Kidney (tissue), 13 donors: ENCODE measurements at regions not wholly inside any gene's neighbourhood (a gene's known extent, or its start where the extent isn't known, plus 50 kb on each side); places are given as distances from the start of the nearest gene placed in this dataset.

Experiments
- DNase-seq, 5 donors: peaks; one replicate each; pipeline ENCODE4 v3.0.0-alpha.2; 2013 to 2020
- FAIRE-seq: peaks from 2 replicates; lab custom pipeline; 2012; peaks lifted over from hg19 to GRCh38; lab: Jason Lieb, UNC
- H3K27ac ChIP-seq, 2 donors: one replicate each; pipeline ENCODE4 v1.7.0; 2013; ENCODE audit warnings: low read depth in 2 of 2, low read length in 2 of 2, inconsistent platforms in 1 of 2
- H3K27me3 ChIP-seq: one replicate; pipeline ENCODE4 v1.7.1; 2013; ENCODE audit warnings: low read length, inconsistent platforms; ENCODE audit not compliant: control insufficient read depth, insufficient read depth
- H3K36me3 ChIP-seq, 3 donors: one replicate each; pipeline versions ENCODE4 v1.7.0 to v1.7.1; 2013; ENCODE audit warnings: low read length in 3 of 3, control low read depth in 1 of 3, inconsistent platforms in 1 of 3; ENCODE audit not compliant: insufficient read depth in 3 of 3, control insufficient read depth in 2 of 3
- H3K4me1 ChIP-seq, 3 donors: one replicate each; pipeline versions ENCODE4 v1.7.0 to v1.7.1; 2013; ENCODE audit warnings: low read length in 3 of 3, inconsistent platforms in 1 of 3, low read depth in 1 of 3; ENCODE audit not compliant: control insufficient read depth in 2 of 3, insufficient read depth in 2 of 3
- H3K4me3 ChIP-seq, 3 donors: one replicate each; pipeline versions ENCODE4 v1.7.0 to v1.8.1; 2013; ENCODE audit warnings: low read length in 3 of 3, control low read depth in 1 of 3, inconsistent platforms in 1 of 3
- H3K9ac ChIP-seq, 3 donors: one replicate each; pipeline versions ENCODE4 v1.7.0 to v1.7.1; 2013; ENCODE audit warnings: low read length in 3 of 3, control low read depth in 1 of 3, inconsistent platforms in 1 of 3
- H3K9me3 ChIP-seq, 3 donors: one replicate each; pipeline versions ENCODE4 v1.7.0 to v1.7.1; 2013; ENCODE audit warnings: low read length in 3 of 3, control low read depth in 1 of 3, inconsistent platforms in 1 of 3; ENCODE audit not compliant: control insufficient read depth in 2 of 3, insufficient read depth in 1 of 3
- intact Hi-C: fragments of 100-400 bp; cut with DNase I; formaldehyde crosslinking; loops from one replicate; pipeline ENCODE4 v1.11.1; 2022
- TF ChIP-seq, protein P1 (sequence below): IDR thresholded peaks from 3 replicates; pipeline ENCODE4 v1.5.1; 2012; ENCODE audit warnings: mild to moderate bottlenecking, moderate library complexity, borderline replicate concordance; ENCODE audit not compliant: insufficient read depth; ENCODE audit errors: extremely low read depth
- donor health status: control.
- donor health status: control.
- donor health status: control.
- donor health status: control.
- donor health status: control.
- donor health status: DM: yes; HTN: yes; CAD: no.
- donor health status: Normal renal cell carcinoma (clear cell type).

DNA sequence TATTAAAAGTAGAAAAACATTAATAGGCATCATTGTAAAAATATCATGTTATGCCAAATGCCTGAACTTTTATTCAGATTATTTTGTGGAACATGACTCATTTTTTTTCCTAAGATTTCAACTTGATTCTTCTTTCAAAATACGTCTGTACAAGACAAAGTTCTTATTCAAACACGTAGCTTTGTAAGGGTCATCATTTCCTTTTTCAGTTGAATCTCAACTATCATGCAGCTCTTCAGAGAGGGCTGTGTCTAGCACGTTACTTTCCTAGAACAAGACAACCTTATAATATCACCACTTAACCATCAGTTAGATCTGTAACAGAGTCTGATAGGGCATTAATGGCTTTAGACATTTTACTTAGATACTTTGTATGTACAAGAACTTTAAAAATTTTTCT is 608.9 kb downstream of the AMY1C start:
- Histone ChIP-seq H3K4me3 (no peak overlapping the region), H3K4me1 (no peaks in the 10 kb centered on the region), H3K27me3 (no peaks in the 10 kb centered on the region), H3K9me3 (no peaks in the 10 kb centered on the region), H3K36me3 (no peaks in the 10 kb centered on the region), H3K9ac (no peak overlapping the region), H3K27ac (no peak overlapping the region)
- intact Hi-C loops, result no loop called here
- TF ChIP-seq, protein P1, sequence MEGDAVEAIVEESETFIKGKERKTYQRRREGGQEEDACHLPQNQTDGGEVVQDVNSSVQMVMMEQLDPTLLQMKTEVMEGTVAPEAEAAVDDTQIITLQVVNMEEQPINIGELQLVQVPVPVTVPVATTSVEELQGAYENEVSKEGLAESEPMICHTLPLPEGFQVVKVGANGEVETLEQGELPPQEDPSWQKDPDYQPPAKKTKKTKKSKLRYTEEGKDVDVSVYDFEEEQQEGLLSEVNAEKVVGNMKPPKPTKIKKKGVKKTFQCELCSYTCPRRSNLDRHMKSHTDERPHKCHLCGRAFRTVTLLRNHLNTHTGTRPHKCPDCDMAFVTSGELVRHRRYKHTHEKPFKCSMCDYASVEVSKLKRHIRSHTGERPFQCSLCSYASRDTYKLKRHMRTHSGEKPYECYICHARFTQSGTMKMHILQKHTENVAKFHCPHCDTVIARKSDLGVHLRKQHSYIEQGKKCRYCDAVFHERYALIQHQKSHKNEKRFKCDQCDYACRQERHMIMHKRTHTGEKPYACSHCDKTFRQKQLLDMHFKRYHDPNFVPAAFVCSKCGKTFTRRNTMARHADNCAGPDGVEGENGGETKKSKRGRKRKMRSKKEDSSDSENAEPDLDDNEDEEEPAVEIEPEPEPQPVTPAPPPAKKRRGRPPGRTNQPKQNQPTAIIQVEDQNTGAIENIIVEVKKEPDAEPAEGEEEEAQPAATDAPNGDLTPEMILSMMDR, result no peak
- no peak for DNase-seq
- no peak for FAIRE-seq

DNA sequence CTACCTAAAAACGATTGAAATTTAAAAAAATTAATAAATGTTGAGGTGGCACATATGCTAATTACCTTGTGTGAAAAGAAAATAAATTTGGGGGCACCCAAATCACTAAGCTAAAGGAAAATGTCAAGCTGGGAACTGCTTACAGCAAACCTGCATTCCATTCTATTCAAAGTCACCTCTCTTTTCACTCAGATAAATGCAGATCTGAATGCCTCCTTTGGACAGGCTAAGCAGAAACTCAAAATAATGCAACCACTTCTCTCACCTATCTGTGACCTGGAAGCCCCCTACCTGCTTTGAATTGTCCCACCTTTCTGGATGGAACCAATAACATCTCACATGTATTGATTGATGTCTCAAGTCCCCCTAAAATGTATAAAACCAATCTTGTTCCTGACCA is 628.7 kb downstream of the AMY1C start:
- Histone ChIP-seq H3K4me3 (no peak overlapping the region), H3K9ac (no peak overlapping the region), H3K4me1 (no peaks in the 10 kb centered on the region), H3K27ac (no peak overlapping the region), H3K9me3 (no peaks in the 10 kb centered on the region), H3K27me3 (no peaks in the 10 kb centered on the region), H3K36me3 (no peaks in the 10 kb centered on the region)
- intact Hi-C loops, result no loop called here
- TF ChIP-seq, protein P1, result no peak
- FAIRE-seq (no peak), DNase-seq (no peak)

DNA sequence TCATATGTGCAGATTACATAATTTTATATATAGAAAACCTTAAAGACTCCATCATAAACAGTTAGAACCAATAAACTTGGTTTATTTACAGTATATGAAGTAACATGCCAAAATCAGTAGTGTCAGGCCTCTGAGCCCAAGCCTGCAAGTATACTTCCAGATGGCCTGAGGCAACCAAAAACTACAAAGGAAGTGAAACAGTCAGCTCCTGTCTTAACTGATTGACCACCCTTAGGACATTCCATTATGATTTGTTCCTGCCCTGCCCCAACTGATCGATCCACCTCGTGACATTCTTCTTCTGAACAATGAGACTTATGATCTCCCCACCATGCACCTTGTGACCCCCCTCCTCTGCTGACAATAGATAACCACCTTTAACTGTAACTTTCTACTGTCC is 630.3 kb downstream of the AMY1C start:
- Histone ChIP-seq H3K9ac (no peak overlapping the region), H3K9me3 (no peaks in the 10 kb centered on the region), H3K4me3 (no peak overlapping the region), H3K4me1 (no peaks in the 10 kb centered on the region), H3K27me3 (no peaks in the 10 kb centered on the region), H3K27ac (no peak overlapping the region), H3K36me3 (no peaks in the 10 kb centered on the region)
- intact Hi-C loops, result no loop called here
- no peak for FAIRE-seq
- TF ChIP-seq, protein P1, result no peak
- DNase-seq, result no peak

DNA sequence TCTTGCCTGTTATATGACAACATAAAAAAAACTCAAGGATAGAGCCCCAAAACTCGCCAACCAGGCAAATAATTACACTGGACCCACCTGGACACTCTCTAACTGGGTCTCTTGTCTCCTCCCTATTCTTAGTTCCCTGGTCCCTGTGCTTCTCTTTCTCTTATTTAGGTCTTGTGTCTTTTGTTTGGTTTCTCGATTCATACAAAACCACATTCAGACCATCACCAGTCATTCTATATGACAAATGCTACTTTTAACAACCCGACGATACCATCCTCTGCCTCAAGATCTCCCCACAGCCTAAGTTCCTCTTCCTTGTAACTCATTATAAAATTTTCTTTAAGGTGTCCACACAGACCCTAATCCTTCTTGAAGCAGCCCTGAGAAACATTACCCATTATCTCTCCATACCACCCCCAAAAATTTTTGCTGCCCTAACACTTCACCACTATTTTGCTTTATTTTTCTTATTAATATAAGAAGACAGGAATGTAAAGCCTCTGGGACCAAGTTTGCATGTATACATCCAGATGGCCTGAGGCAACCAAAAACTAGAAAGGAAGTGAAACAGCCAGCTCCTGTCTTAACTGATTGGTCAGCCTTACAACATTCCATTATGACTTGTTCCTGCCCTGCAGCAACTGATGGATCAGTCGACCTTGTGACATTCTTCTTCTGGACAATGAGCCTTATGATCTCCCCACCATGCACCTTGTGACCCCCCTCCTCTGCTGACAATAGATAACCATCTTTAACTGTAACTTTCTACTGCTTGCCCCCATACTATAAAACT is 638.2 kb downstream of the AMY1C start:
- H3K9ac ChIP-seq, result no peak overlapping the region
- H3K36me3 ChIP-seq, result no peaks in the 10 kb centered on the region
- intact Hi-C loops, result no loop called here
- no peak for FAIRE-seq
- peaks cover 0 to 2% (median 0%) of the 10 kb centered on the region in 3 donors for H3K9me3 ChIP-seq
- no peak overlapping the region for H3K4me3 ChIP-seq
- no peaks in the 10 kb centered on the region for H3K27me3 ChIP-seq
- no peaks in the 10 kb centered on the region for H3K4me1 ChIP-seq
- no peak overlapping the region for H3K27ac ChIP-seq
- TF ChIP-seq, protein P1, result no peak
- DNase-seq, result no peak
